ENCODE measurements at regions not wholly inside any gene's neighbourhood (a gene's known extent, or its start where the extent isn't known, plus 50 kb on each side); places are given as distances from the start of the nearest gene placed in this dataset.
"Not testable (repeated sequence)": the region's sequence is repeated elsewhere in the genome, so short reads cannot be mapped to it uniquely, and the experiment has no call there.

DNA sequence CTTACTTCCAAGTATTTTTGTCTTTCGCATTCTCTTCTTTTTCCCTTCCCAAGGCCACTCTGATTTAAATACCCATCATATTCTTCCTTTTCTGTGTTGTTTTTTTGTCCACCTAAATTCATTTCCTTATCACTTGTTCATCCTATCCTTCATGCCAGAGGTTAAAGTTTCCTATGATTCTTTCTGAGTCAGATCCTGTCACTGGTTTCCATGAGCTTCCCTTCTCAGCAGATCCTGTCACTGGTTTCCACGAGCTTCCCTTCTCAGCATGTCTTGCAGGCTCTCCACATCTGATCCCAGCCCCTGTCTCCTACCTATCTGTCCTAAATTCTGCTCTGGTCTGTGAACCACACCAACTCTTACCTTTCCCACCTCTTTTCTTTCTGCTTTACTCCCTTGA is 311.8 kb upstream of the RGS6 start:
- no peak for DNase-seq

GRCh38 chr14:71621276-71621675 is 311.0 kb upstream of the RGS6 start:
- no peak for DNase-seq

DNA sequence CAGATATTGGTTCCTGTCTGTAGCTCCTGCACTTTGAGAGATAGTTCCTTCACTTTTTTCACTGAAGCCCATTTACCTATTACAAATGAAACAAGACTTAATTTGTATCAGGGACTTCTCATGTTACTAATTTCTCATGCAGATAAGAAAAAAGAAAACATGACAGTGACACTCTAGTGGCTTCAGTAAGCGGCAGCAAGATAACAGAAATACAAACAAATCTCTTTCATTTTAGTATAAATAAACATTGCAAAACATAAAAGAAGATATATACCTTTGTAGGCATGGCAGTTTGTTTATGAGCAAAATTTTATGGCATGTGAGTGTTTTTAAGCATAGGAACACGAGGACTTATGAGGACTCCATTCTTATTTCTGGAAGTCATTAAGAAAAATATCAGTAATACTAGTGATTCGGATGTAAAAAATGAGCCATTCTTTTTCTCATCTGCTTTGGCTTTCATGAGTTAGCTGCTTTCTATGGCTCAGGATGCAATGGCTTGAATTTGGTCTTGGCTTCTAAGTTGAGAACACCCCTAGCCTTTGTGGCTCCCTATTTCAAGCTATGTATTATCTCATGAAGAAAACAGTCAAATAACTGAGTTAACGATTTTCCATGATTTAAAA is 310.1 kb upstream of the RGS6 start:
- DNase-seq = no peak

DNA sequence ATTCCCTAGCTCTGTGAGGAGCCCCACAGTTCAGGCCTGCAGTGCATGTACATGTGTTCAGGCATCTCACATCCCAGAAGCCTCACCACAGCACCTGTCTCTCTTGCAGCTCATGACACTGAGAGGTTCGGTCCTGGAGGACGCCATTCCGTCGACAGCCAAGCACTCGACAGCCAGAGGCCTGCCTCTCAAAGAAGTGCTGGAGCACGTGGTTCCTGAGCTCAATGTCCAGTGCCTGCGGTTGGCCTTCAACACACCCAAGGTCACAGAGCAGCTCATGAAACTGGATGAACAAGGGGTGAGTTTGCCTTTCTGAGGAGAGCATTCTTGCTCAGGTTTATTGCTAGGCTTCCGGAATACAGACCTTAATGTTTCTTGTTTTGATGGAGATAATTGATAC is 308.3 kb upstream of the RGS6 start:
- no peak for DNase-seq

- DNase-seq = no peak
Measured at GRCh38 chr14:71625175-71625574, 307.1 kb upstream of the RGS6 start.

DNA sequence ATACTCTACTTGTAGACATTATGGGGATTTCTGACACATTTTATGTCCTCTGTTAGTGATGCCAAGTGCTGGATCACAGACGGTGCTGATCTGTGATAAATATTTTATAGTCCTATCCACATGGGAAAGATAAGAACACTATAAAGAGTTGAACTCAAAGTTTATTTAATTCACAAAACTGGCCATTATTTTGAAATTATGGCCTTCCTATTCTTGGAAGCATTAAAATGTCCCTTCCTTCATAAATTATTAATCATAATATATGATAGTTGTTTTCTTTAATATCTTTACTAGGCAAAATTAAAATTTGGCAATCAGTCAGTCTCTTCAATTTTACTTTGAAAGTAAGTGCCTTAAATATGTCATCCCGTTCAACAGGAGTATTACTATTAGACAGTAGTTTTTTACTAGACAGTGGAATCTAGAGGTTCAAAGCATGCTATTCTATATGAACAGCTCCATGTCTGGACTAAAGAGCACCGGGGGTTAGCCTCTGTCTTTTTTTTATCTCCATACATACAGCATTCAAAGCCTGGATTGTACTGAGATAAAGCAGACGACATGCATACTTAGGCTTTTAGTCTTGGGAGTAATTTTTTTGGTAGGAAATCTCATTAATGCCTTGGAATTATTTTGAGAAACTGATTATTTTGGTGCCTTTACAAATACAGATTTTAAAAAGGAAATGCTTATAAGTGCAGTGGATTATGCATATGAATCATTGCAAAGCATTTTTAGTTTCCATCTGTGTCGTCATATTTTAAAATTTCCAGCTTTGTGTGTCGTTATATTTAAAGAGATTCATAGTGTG is 306.1 kb upstream of the RGS6 start:
- DNase-seq = no peak

- DNase-seq = no peak
Measured at GRCh38 chr14:71628433-71628832, 303.8 kb upstream of the RGS6 start.

GRCh38 chr14:71629250-71629649 is 303.0 kb upstream of the RGS6 start:
- no peak for DNase-seq

DNA sequence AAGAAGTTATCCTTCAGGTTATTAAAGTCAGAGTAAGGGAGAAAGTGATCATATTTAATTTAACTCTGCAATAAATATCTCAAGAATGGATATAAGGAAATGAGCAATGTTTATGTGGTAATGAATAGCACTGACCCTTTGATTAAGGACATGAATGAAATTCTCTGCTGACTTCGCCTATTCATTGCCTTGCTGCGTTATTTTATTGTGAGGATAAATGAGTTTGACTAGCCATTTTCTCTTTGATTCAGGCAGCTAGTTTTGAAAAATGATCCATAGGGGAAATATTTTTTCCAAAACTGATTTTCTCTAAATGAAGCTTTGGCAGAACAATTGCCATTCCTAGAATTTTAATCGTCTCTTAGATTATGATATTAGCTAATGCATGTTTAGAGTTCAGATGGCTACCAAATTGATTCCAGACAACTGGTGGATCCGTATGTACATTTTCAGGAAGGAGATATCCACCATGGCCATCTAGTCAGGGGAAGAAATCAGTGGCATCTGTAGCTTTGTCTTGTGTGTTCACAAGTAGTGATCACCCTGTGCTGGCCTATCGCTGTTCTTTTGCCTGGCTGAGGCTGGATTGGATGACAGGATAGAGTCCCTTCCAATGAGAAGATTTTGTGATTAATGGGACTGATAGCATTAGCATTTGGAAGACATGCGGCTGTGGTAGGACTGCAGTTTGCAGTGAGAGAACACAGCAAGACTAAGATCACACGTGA is 302.3 kb upstream of the RGS6 start:
- no peak for DNase-seq

DNA sequence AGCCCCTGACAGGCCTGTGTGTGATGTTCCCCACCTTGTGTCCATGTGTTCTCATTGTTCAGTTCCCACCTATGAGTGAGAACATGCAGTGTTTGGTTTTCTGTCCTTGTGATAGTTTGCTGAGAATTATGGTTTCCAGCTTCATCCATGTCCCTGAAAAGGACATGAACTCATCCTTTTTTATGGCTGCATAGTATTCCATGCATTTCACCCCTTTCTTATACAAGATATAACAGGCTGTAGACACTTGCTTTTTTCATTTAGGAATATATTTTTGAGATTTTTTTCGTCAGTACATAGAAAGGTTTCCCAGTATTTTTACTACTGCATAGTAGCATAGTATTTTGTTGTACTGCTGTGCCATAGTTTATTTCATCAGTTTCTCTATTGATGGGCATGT is 301.2 kb upstream of the RGS6 start:
- DNase-seq = not testable (repeated sequence)

DNA sequence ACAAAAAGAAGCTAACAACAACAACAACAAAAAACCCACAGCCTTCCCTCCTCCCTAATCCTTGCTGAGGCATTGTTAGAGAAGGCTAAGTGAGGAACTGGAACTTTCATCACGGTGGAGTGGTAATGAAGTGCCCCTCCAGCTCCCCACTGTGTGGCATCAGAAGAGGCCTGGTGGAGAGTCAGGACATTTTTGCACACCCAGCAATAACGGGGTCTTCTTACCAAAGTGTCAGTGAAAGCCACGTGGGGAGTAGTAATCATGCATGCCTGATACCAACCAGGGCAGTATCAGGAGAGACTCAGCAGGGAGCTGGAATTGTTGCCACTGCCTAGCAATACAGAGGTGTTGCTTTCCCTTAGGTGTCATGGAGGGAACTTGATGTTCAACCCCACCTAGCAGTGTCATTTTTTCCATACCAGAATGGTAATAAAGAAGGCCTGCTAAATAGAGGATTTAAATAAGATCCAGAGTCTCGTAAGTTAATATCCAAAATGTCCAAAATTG is 299.7 kb upstream of the RGS6 start:
- no peak for DNase-seq

- DNase-seq = no peak
Measured at GRCh38 chr14:71636076-71636475, 296.2 kb upstream of the RGS6 start.

DNA sequence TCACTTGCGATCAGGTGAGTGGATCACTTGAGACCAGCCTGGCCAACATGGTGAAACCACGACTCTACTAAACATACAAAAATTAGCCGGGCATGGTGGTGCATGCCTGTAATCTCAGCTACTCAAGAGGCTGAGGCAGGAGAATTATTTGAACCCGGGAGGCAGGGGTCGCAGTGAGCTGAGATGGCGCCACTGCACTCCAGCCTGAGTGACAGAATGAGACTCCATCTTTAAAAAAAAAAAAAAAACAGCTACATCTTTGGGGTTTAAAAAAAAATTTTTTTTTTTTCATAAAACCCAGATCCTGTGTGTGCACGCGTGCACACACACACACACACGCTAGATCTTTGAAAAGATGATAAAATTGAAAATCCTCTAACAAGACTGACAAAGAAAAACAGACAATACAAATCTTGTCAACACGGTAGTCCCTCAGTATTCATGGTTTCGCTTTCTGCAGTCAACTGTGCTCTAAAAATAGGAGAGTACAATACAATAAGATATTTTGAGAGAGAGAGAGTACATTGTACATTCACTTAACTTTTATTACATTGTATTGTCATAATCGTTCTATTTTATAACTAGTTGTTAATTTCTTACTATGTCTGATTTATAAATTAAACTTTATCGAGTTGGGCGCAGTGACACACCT is 295.3 kb upstream of the RGS6 start:
- no peak for DNase-seq

DNA sequence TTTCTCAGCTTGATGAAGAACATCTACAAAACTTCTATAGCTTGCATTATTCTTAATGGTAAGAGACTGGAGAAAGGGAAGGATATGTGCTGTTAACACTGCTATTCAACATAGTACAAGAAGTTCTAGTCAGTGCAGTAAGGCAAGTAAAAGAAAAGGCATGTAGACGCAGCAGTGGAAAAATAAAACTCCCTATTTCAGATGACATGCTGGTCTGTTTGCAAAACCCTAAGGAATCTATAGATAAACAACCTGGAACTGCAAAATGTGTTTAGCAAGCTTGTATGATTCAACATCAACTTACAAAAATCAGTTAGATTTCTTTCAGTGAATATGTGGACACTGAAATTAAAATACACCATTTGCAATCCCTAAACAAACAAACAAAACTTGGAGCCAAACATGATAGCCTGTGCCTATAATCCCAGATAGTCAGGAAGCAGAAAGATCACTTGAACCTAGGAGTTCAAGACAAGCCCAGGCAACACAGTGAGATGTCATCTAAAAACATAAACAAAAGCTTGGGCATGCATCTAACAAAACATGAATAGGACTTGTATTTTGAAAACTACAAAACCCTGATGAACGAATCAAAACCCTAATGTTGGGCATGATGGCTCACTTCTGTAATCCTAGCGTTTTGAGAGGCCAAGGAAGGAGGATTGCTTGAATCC is 293.6 kb upstream of the RGS6 start:
- DNase-seq = no peak

DNA sequence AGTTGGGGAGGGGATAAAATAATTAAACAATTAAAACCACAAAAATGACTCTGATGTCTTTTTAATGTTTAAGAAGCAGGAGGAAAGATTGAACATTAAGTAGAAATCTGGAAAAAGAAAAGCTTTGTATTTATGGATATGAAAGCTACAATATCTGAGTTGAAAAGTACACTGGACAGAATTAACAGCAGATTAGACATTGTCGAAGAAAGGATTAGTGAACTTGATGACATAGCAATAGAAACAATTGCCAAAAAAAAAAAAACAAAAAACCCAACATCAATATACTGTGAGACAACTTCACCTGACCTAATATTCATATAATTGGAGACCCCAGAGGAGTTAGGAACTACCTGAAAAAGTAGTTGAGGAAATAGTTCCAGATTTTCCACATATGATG is 289.5 kb upstream of the RGS6 start:
- DNase-seq = no peak

DNA sequence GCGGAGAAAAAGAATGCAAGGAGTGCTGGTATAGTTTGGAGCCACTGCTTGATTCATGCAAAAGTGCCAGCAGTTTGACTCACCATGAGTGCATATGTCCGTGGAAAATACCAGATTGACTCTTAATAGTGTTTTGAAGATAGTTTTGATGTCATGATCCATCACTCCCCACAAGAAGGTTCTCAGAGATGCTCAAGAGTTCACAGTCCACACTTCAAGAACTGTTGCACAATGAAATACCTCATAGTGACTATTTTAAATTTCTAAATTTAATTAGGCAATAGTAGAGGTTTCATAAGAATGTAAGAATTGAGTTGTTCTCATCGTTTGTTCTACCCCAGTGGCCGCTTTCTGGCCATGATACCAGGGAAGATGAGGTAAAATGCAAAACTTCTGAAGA is 286.6 kb upstream of the RGS6 start:
- no peak for DNase-seq

GRCh38 chr14:71646518-71646917 is 285.7 kb upstream of the RGS6 start:
- no peak for DNase-seq

GRCh38 chr14:71647086-71647784 is 285.0 kb upstream of the RGS6 start:
- DNase-seq = no peak

DNA sequence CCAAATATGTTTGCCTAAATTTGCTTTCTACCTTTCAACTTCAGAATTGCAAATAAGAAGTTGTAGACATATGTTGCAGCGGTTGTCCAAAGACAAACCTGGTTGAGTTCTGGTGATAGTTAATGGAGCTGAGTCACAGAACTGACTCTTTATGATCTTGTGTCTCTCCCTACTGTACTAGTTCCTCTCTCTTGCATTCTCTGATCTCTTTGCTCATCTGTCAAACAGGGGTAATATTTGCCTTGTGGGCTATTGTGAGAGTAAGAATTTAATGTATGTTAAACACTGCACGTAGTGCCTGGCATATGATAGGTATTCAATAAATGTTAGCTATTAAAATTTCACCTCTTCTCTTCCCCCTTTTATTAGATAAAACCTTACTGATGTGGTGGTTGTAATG is 283.5 kb upstream of the RGS6 start:
- DNase-seq = no peak

DNA sequence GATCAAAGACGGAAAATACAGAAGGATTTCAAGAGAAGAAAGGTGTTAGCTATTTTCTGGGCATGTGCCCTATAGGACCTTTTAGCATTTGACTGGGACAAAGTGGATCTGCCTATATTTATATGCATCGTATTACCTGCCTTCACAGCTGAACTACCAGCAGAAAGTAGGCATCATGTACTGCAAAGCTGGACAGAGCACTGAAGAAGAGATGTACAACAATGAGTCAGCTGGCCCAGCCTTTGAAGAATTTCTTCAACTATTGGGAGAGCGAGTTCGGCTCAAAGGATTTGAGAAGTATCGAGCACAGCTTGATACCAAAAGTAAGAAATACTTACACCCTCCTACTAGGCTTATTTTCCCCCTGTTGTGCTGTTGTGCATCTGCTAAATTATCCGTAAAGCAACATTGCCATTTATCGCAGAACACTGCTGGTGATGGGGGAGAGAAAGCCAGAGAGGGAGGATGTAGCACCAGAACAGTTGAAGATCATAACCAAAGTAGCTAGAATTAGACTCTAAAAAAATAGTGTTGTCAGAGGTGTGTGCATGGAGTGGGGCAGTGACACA is 282.0 kb upstream of the RGS6 start:
- DNase-seq = no peak

DNA sequence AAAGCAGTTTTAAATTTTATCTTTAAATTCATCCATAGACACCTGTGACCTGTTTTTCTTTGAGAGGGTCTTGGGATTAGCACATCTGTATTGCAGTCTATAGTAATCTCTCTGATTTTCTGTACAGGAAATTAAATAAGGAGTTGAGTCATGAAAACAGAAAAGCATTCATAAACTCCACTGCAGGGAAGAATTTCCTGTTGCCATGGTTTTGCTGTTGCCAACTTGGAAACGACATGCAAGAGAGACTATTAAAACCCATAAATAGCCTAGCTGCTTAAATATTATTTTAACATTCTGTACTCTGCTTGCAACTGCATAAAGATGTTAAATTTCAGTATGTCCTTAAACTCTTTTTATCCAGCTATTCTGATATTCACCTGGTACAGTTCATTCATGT is 281.0 kb upstream of the RGS6 start:
- DNase-seq = no peak

- DNase-seq = no peak
Measured at GRCh38 chr14:71652368-71652767, 279.9 kb upstream of the RGS6 start.
